Mesendoderm (in vitro differentiated cells): ENCODE measurements at regions not wholly inside any gene's neighbourhood (a gene's known extent, or its start where the extent isn't known, plus 50 kb on each side); places are given as distances from the start of the nearest gene placed in this dataset.

Experiments used
- DNase-seq: peaks from one replicate; pipeline ENCODE4 v3.0.0; 2013
- H2AK5ac ChIP-seq: 2 replicates; pipeline ENCODE4 v1.6.1; 2013; ENCODE audit warnings: low read length, inconsistent platforms
- H2BK120ac ChIP-seq: 2 replicates; pipeline ENCODE4 v1.6.1; 2013; ENCODE audit warnings: low read depth, mild to moderate bottlenecking, low read length, moderate library complexity, mixed read lengths
- H2BK15ac ChIP-seq: replicated peaks from 2 replicates; pipeline ENCODE4 v1.6.1; 2013; ENCODE audit warnings: low read depth, mild to moderate bottlenecking, moderate library complexity
- H2BK5ac ChIP-seq: 2 replicates; pipeline ENCODE4 v1.6.1; 2013; ENCODE audit warnings: low read length, inconsistent platforms
- H3K18ac ChIP-seq: 2 replicates; pipeline ENCODE4 v1.6.1; 2013; ENCODE audit warnings: mild to moderate bottlenecking, low read length, mixed read lengths
- H3K23ac ChIP-seq: one replicate; pipeline ENCODE4 v1.6.1; 2013; ENCODE audit warnings: low read length
- H3K27ac ChIP-seq: 2 replicates; pipeline ENCODE4 v1.5.1; 2013; ENCODE audit warnings: low read depth, mild to moderate bottlenecking, inconsistent platforms, low read length, moderate library complexity
- H3K27me3 ChIP-seq: 2 replicates; pipeline ENCODE4 v1.6.1; 2013; ENCODE audit warnings: low read length, control low read depth, mild to moderate bottlenecking, inconsistent platforms; ENCODE audit not compliant: insufficient read depth, poor library complexity
- H3K36me3 ChIP-seq: 2 replicates; pipeline ENCODE4 v1.6.1; 2013; ENCODE audit warnings: low read length, inconsistent platforms; ENCODE audit not compliant: control insufficient read depth, insufficient read depth
- H3K4ac ChIP-seq: one replicate; pipeline ENCODE4 v1.6.1; 2013; ENCODE audit warnings: low read depth, mild to moderate bottlenecking, low read length, moderate library complexity
- H3K4me1 ChIP-seq: 2 replicates; pipeline ENCODE4 v1.6.1; 2013; ENCODE audit warnings: low read depth, low read length, inconsistent platforms; ENCODE audit not compliant: control insufficient read depth
- H3K4me2 ChIP-seq: 2 replicates; pipeline ENCODE4 v1.6.1; 2013; ENCODE audit warnings: low read length
- H3K4me3 ChIP-seq: 2 replicates; pipeline ENCODE4 v1.5.1; 2013; ENCODE audit warnings: mild to moderate bottlenecking, low read length
- H3K56ac ChIP-seq: one replicate; pipeline ENCODE4 v1.6.1; 2013; ENCODE audit warnings: low read length
- H3K79me1 ChIP-seq: 2 replicates; pipeline ENCODE4 v1.6.1; 2013; ENCODE audit warnings: low read length, inconsistent platforms
- H3K79me2 ChIP-seq: 2 replicates; pipeline ENCODE4 v1.6.1; 2013; ENCODE audit warnings: mild to moderate bottlenecking, low read length; ENCODE audit not compliant: control insufficient read depth, insufficient read depth
- H3K9ac ChIP-seq: 2 replicates; pipeline ENCODE4 v1.6.1; 2013; ENCODE audit warnings: low read length, inconsistent platforms
- H4K5ac ChIP-seq: one replicate; pipeline ENCODE4 v1.6.1; 2013; ENCODE audit warnings: low read length
- H4K8ac ChIP-seq: one replicate; pipeline ENCODE4 v1.6.1; 2013; ENCODE audit warnings: low read depth, mild to moderate bottlenecking, control low read depth, low read length, moderate library complexity
- WGBS: extraction: QIAGEN DNeasy Blood & Tissue Kit; methylation state at CpG from one replicate; pipeline ENCODE4 v1.1.7; 2013; ENCODE audit warnings: low lambda C conversion rate, missing lambda C conversion rate; ENCODE audit not compliant: insufficient coverage; ENCODE audit errors: extremely low coverage; 5-methylcytosine and 5-hydroxymethylcytosine counted together

DNA sequence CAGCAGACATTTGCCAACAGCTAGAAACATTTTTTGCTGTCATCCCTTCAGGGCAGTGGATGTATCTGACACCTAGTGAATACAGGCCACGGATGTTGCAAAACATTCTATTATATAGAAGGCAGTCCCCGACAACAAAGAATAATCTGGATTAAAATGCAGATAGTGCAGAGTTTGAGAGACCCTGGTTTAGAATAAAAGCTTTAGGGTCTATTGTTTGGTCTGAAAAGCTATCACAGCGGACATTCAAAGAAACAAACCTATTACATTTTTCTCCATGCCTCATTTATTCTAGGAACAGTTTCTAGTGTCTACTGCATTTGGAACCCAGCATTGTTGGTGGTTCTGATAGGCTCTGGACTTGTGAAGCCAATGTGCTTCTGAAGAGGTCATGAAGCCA, 316.3 kb downstream of the TGFB2 start:
- H3K4ac ChIP-seq, result no peak overlapping the region
- no peak overlapping the region for H3K9ac ChIP-seq
- H3K27me3 ChIP-seq, result no peaks in the 10 kb centered on the region
- H3K4me3 ChIP-seq, result no peak overlapping the region
- H3K79me2 ChIP-seq, result no peaks in the 10 kb centered on the region
- no peaks in the 10 kb centered on the region for H3K79me1 ChIP-seq
- H3K18ac ChIP-seq, result no peak overlapping the region
- no peak overlapping the region for H2AK5ac ChIP-seq
- H2BK5ac ChIP-seq, result no peak overlapping the region
- no peak overlapping the region for H4K5ac ChIP-seq
- no peak overlapping the region for H3K56ac ChIP-seq
- no peak overlapping the region for H4K8ac ChIP-seq
- no peak overlapping the region for H3K27ac ChIP-seq
- no CpG with 5 or more reads among the region's 3 CpGs for WGBS
- no peaks in the 10 kb centered on the region for H3K4me1 ChIP-seq
- DNase-seq, result no peak
- H3K4me2 ChIP-seq, result no peak overlapping the region
- no peak overlapping the region for H2BK120ac ChIP-seq
- no peak overlapping the region for H2BK15ac ChIP-seq
- H3K23ac ChIP-seq, result no peak overlapping the region
- no peaks in the 10 kb centered on the region for H3K36me3 ChIP-seq

DNA sequence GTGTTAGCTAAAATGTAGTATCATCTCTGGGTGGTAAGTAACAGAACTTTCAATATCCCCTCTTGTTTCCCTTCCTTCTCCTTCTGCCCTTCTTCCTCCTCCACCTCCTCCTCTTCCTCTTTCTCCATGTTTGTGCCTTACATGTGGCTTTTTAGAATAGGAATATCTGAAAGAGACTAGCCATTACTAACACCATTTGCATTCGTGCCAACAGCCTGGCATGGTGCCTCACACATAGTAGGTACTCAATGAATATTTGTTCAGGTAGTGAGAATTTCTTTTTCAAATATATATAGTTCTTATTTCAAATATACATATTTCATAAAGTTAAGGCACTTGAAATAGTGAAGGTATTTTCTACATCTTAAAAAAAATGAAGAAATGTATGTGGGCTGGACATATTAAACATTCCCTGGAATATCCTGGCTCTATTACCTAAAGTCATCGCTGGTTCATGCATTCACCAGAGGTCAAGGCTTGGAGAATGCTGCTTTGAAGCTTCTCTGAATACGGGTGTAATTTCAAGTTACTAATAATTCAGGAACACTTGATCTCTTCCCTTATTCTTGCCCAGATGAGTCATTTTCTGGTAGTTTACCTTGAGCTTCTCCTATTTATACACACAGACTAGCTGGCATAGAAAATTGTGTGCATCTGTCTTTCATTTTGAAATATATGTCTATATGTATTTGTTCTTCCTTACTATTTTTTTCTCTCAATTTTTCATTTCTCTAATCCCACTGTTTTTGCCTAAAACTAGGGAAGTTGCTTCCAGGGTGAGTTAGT, 319.4 kb downstream of the TGFB2 start:
- H3K36me3 ChIP-seq, result no peaks in the 10 kb centered on the region
- no peaks in the 10 kb centered on the region for H3K4me1 ChIP-seq
- H3K18ac ChIP-seq, result no peak overlapping the region
- no peak for DNase-seq
- H3K56ac ChIP-seq, result no peak overlapping the region
- WGBS, result no CpG with 5 or more reads among the region's 3 CpGs
- H2AK5ac ChIP-seq, result no peak overlapping the region
- H3K9ac ChIP-seq, result no peak overlapping the region
- no peak overlapping the region for H3K4ac ChIP-seq
- no peaks in the 10 kb centered on the region for H3K79me1 ChIP-seq
- H3K27ac ChIP-seq, result no peak overlapping the region
- H3K4me3 ChIP-seq, result no peak overlapping the region
- no peak overlapping the region for H4K5ac ChIP-seq
- no peak overlapping the region for H2BK120ac ChIP-seq
- H3K23ac ChIP-seq, result no peak overlapping the region
- H3K79me2 ChIP-seq, result no peaks in the 10 kb centered on the region
- no peak overlapping the region for H3K4me2 ChIP-seq
- H2BK5ac ChIP-seq, result no peak overlapping the region
- H2BK15ac ChIP-seq, result no peak overlapping the region
- H3K27me3 ChIP-seq, result no peaks in the 10 kb centered on the region
- H4K8ac ChIP-seq, result no peak overlapping the region

DNA sequence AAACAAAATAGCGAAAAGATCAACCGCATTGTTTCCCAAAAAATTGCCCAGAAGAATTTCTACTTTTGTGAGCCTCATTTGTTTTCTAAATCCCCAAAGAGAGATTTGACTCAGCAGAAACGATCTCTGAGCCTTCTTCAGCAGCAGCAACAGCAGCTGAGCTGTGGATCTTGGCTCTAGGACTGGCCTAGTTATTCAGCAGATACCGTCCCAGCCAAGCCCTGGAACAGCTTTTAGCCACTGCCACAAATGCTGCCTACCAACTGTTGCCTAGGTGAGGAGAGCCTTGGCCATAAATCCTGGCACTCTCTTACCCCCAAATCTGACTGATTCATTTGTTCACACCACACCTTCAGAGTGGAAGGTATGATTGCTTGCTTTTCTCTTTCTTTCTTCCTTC, 320.1 kb downstream of the TGFB2 start:
- Histone ChIP-seq H4K5ac (no peak overlapping the region), H4K8ac (no peak overlapping the region), H2BK120ac (no peak overlapping the region), H3K79me2 (no peaks in the 10 kb centered on the region), H3K36me3 (no peaks in the 10 kb centered on the region), H3K27ac (no peak overlapping the region), H3K4me2 (no peak overlapping the region), H3K56ac (no peak overlapping the region), H3K79me1 (no peaks in the 10 kb centered on the region), H3K4me1 (no peaks in the 10 kb centered on the region), H2BK5ac (no peak overlapping the region), H3K4ac (no peak overlapping the region), H2BK15ac (no peak overlapping the region), H3K4me3 (no peak overlapping the region), H3K18ac (no peak overlapping the region), H3K27me3 (no peaks in the 10 kb centered on the region), H2AK5ac (no peak overlapping the region), H3K23ac (no peak overlapping the region), H3K9ac (no peak overlapping the region)
- DNase-seq, result no peak
- WGBS, result no CpG with 5 or more reads among the region's 4 CpGs

DNA sequence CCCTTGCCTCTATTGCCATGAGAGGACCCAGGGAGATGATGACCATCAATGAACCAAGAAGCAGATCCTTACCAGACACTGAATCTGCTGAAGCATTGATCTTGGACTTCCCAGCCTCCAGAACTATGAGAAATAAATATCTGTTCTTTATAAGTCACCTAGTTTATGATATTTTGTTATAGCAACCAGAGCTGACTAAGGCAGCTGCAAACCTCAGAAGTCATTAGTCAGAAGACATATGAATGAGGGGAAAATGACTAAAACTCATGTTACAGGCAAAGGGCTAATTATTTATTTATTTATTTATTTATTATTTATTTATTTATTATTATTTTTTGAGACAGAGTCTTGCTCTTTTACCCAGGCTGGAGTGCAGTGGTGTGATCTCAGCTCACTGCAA, 321.1 kb downstream of the TGFB2 start:
- no peak overlapping the region for H3K27ac ChIP-seq
- no peak overlapping the region for H2BK120ac ChIP-seq

DNA sequence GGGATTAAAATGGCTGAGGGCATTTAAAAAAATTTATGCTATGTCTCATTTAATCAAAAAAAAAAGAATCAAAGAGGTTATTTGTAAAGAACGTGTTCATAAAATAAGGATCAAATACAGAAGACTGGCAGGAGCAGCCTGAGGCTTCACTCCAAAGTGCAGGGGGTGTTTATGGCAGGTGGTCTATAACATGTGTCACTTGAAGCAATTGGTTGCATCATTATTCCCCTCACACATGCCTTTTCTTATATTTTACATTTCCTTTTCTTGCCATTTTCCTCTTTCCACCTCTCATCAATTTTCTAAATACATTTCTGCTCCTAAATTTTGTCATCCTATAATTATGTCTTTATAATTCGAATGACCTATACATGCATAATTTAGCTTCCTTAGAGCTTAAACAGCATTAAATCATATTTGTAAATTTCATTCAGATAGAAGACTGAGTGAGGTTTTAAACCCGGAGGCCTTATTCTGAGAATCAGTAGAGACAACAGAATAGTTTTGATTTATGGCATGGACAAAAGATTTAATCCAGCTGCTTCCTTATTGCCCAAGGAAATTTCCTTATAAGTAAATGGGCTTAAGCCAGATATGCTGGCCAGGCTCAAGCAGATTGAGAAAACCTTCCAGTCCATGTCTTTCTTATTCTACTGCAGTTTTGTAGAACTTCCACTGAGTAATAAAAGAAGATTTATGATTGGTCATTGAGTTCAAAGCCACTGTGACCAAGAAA, 322.8 kb downstream of the TGFB2 start:
- DNase-seq, result no peak
- H3K9ac ChIP-seq, result no peak overlapping the region
- H2BK120ac ChIP-seq, result no peak overlapping the region
- H3K79me2 ChIP-seq, result no peaks in the 10 kb centered on the region
- no peak overlapping the region for H2AK5ac ChIP-seq
- H3K23ac ChIP-seq, result no peak overlapping the region
- no peak overlapping the region for H4K8ac ChIP-seq
- H3K4me3 ChIP-seq, result no peak overlapping the region
- no peak overlapping the region for H3K4ac ChIP-seq
- no peak overlapping the region for H2BK5ac ChIP-seq
- H4K5ac ChIP-seq, result no peak overlapping the region
- no peaks in the 10 kb centered on the region for H3K27me3 ChIP-seq
- no peaks in the 10 kb centered on the region for H3K79me1 ChIP-seq
- no peak overlapping the region for H3K18ac ChIP-seq
- H2BK15ac ChIP-seq, result no peak overlapping the region
- no peak overlapping the region for H3K56ac ChIP-seq
- no peaks in the 10 kb centered on the region for H3K4me1 ChIP-seq
- 100% methylated on average over 1 of the region's 3 CpGs for WGBS
- H3K4me2 ChIP-seq, result no peak overlapping the region
- no peaks in the 10 kb centered on the region for H3K36me3 ChIP-seq
- H3K27ac ChIP-seq, result no peak overlapping the region

More for the DNA sequence above, 321.1 kb downstream of the TGFB2 start:
- Histone ChIP-seq H3K4me2 (no peak overlapping the region), H2AK5ac (no peak overlapping the region), H3K4me3 (no peak overlapping the region), H3K56ac (no peak overlapping the region), H3K9ac (no peak overlapping the region), H3K36me3 (no peaks in the 10 kb centered on the region), H3K4ac (no peak overlapping the region), H3K23ac (no peak overlapping the region), H3K79me2 (no peaks in the 10 kb centered on the region), H2BK5ac (no peak overlapping the region), H3K27me3 (no peaks in the 10 kb centered on the region), H4K8ac (no peak overlapping the region), H3K4me1 (no peaks in the 10 kb centered on the region), H4K5ac (no peak overlapping the region), H3K18ac (no peak overlapping the region), H2BK15ac (no peak overlapping the region), H3K79me1 (no peaks in the 10 kb centered on the region)
- DNase-seq, result no peak
